Stimulated activated CD4-positive, alpha-beta T cell treated with anti-CD3 and anti-CD28 coated beads, Interleukin-12 subunit alpha, Interleukin-12 subunit beta, amount 100 ng/mL, for 24 hours (primary cell): ENCODE measurements at regions not wholly inside any gene's neighbourhood (a gene's known extent, or its start where the extent isn't known, plus 50 kb on each side); places are given as distances from the start of the nearest gene placed in this dataset.
"Not testable (repeated sequence)": the region's sequence is repeated elsewhere in the genome, so short reads cannot be mapped to it uniquely, and the experiment has no call there.

Source experiments
- DNase-seq, 2 experiments: peaks; one replicate each; pipeline ENCODE4 v3.0.0-alpha.2; 2020; ENCODE audit warnings: low read depth in 2 of 2

DNA sequence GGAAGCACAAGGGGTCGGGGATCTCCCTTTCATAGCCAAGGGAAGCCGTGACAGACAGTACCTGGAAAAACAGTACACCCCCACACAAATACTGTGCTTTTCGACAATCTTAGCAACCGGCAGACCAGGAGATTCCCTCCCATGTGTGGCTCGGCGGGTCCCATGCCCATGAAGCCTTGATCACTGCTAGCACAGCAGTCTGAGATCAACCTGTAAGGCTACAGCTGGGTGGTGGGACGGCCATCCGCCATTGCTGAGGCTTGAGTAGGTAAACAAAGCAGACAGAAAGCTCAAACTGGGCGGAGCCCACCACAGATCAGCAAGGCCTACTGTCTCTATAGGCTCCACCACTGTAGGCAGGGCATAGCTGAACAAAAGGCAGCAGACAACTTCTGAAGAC is 180.2 kb upstream of the SOX6 start:
- DNase-seq: no peak

DNA sequence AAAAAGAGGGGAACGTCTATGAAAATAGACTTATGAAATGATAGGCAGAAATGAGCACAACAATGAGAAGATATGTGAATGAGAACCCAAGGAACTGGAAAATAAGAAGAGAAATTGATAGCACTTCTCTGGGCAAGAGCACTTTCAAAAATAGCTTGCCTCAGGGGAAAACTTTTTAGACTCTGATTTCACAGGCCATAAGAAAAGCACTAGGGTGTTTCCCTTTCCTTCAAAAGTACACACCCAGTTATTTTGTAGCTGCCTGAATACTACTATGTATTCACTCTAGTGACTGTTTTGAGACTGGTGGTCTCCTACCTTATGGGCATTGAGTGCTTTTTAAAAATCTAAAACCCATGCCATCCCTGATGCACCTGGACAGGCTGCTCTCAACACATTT is 172.3 kb upstream of the SOX6 start:
- DNase-seq: no peak

DNA sequence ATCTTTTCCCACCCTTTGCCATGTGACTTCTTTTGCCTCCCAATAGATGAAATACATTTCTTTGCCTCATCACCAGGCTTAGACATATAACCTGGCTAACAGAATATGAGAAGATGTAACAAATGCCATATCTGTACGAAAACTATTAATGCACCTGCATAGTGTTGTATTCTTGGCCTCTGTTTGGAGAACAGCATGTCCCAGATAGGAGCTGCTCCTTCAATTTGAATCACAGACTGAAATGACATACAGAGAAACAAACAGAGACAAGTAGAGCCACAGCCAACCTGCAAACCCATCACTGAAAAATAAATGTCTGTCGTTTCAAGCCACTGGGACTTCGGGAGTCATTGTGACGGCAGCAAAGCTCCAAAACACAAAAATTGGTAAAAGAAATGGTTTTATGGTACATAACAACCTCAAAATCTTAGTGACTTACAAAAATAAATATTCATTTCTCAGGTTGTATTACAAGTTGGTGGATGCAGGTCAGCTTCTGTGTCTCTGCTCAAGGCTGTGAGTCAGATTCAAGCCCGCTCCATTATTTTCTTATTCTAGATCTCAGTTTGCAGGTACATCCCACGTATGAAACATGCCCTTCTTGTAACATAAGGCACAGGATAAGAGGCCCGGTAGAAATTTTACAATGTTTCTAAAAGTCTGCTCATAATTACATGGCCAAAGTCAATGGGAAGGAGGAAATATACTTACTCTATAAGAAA is 171.3 kb upstream of the SOX6 start:
- DNase-seq: no peak

DNA sequence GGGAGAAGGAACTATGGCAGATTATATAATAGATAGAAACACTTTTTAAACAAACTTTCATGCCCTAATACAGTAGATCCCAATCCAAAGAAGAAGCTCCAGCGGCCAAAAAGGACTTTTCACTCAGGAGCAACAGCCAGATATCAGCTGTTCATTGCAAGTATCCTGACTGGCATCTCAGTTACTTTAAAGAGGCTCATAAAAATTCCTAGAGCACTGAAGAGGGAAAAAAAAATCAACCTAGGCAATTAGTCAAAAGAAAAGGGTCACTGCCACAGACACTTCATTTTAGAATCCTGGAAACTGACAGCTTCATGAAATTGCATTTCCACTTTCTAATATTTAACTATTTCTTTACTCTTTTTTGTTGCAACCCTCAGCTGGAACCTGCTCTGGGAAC is 170.6 kb upstream of the SOX6 start:
- no peak for DNase-seq

DNA sequence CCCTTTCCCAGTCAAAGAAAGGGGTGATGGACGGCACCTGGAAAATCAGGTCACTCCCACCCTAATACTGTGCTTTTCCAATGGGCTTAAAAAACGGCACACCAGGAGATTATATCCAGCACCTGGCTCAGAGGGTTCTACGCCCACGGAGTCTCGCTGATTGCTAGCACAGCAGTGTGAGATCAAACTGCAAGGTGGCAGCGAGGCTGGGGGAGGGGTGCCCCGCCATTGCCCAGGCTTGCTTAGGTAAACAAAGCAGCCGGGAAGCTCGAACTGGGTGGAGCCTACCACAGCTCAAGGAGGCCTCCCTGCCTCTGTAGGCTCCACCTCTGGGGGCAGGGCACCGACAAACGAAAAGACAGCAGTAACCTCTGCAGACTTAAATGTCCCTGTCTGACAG is 164.4 kb upstream of the SOX6 start:
- DNase-seq: not testable (repeated sequence)

DNA sequence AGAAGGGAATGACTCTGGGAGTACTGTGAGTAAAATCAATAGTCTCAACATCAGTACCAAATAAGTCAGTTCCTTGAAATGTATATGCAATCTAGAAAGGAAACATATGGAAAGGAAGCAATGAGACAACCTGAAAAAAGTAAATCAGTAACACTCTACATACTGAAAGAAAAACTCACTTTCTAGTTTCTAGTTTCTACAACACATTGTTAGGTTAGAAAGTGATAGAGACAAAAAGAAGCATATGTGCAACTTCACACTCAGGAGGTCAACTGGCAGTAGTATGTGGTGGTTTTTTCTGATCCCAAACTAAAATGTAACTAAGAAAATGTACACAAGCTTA is 156.5 kb upstream of the SOX6 start:
- no peak for DNase-seq

DNA sequence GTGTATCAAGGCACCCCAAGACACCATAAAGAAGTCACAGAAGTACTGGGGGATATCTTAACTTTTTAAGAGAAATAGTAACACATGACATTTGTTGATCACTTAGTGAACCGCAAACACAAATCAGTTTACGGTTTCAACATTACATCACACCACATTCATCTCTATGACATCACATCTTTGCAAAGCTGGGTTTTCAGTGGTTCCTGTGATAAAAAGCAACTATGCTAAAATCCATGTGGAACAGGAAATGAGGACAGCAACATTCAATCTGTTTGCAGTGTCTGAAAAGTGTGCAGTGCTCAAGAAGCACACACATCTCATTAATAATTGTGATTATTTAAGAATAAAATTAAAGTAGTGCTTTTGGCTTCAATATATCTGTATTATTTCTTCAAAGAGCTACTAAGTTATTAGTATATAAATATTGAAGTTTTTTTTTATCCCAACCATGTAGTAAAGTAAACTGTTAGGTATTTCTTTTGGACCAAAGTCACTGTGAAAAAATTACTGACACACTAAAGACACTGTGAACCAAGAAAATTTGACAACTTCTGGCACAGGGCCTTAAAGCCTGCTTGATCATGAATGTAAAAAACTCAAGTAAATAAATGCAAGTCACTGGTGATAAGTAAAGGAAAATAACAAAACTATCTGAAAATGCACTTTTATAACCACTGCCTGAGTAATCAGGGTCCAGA is 156.0 kb upstream of the SOX6 start:
- DNase-seq: no peak

DNA sequence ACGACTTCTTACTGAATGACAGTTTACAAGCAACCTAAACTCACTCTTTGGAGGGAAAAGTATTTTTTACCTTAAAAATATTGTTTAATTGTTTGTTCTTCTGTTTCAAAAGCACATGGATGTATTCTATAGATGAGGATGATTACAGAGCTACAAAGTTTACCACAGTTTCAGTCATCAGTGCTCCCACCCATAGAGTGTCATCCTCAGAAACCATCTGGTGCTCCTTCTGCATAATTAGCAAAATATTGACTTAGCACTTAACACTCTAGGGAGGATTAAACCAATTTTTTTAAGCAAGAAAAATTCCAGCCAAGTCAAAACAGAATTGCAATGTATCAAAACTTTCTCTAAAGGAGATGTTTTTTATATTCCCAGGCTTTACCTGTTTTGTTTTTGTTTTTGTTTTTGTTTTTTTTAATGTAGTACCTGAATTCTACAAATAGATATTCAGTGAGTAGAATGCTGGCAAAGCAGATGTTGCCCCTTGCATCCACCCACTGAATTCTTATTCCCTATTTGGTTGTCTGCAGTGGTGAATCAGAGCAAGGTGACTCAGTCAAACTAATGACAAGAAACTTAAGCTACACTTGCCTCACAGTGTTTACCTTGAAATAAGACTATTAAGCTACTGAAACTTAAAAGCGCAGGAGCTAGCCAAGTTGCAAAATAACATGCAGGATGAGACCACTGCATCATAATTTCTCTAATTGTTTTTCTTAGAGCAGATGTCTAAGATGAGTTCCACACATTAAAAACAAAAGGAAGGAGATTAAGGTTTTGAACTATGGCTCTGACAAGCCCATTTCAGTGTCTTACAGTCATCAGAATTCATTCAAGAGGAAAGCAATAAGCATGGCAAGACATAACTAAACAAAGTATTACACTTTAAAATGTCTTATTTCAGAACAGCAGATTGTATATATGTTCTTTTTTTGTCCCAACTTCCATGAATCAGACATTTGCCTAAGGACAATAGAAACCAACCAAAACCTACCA is 155.1 kb upstream of the SOX6 start:
- DNase-seq: no peak

DNA sequence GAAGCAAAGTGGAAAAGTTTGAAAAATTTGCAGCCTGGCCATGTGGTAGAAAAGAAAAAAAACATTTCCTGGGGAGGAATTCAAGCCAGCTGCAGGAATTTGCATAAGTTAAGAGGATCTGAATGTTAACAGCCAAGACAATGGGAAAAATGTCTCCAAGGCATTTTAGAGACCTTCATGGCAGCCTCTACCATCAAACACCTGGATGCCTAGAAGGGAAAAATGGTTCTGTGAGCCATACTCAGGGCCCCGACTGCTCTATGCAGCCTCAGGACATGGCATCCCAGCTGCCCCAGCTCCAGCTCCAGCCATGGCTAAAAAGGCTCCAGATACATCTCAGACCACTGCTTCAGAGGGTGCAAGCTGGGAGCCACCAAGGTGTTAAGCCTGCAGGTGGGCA is 149.1 kb upstream of the SOX6 start:
- no peak for DNase-seq

DNA sequence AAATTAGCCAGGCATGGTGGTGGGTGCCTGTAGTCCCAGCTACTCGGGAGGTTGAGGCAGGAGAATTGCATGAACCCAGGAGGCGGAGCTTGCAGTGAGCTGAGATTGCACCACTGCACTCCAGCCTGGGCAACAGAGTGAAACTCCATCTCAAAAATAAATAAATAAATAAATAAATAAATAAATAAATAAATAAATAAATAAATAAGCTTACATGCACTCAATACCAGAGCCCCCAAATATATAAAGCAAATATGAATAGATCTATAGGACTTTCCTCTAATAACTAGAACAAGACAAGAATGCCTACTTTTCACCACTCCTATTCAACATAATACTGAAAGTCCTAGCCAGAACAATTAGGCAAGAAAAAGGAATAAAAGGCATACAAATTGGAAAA is 147.5 kb upstream of the SOX6 start:
- DNase-seq: not testable (repeated sequence)

DNA sequence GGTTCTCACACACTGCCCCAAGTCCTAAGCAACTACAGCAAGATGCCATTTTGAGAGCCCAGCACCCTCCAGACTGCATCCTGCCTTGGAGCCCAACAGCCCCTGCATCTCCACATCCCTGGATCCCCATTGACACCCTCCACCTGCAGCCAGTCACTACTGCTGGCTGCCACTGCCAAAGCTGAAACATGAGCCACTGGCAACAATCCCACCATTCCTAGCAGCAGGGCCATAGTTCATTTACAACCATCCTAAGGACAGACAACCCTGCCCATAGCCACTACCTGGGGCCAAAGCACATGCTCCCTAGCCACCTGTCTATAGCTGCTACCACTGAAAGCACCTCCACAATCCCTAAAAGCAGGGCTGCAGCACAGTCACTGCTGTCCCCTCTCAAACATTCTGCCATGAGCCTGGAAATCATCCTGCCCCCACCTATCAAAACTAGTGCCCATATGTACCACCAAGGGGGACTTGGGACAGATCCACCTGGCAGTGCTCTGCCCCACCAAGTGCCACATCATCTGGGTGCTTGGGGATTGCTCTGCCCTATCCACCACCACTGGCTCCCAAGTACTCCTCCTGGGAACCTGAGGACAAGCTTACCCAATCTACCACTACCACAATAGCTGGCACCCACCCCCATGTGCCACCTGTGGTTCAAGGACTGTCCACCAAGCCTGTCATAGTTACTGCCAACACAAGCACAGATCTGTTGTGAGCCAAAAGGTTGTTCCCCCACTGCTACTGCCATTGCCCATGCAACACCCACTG is 138.8 kb upstream of the SOX6 start:
- no peak for DNase-seq

DNA sequence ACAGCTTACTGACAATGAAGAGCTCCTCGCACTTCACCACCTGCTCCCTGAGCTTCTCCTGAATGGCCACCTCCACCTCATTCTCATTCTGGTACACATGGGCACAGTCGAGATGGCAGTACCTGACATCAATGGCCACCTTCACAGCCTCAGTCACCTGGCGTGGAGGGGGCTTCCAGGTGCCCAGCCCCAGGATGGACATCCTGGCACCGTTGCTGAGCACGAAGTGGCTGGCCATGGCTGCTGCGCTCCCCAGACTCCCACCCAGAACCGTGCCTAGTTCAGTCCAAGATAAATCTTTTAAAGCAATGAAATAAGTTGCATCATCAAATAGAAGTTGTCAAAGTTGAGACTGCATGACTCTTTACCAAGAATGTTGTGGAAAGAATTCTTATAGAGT is 128.1 kb upstream of the SOX6 start:
- DNase-seq: no peak

DNA sequence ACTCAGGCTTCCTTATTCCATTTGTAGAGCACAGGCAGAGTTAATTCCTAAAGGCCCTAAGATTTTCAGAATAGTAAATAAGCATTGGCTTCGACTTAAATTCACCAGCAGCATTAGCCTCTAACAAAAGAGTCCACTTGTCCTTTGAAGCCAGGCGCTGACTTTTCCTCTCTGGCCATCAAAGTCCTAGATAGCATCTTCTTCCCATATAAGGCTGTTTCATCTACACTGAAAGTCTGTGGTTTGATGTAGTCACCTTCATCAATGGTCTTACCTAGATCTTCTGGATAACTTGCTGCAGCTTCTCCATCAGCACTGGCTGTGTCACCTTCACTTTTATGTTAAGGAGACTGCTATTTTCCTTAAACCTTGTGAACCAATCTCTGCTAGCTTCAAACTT is 118.3 kb upstream of the SOX6 start:
- DNase-seq: no peak

DNA sequence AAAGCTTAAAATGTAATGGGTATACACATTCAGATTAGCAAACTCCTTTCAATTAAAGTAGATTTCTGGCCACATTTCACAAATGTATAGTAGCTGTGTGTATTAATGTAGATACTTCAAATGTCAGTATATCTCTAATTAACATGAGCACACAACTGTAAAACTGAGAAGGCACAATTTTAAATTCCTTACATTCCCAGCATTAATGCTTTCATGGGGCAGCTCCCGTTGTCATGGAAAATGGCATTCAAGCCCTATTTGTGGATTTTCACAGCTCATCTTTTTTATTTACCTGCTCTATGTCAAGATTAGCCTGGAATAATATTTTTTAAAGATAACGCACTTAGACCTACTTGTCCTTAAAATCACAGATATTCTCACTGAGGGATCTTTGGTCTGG is 113.6 kb upstream of the SOX6 start:
- DNase-seq: no peak

DNA sequence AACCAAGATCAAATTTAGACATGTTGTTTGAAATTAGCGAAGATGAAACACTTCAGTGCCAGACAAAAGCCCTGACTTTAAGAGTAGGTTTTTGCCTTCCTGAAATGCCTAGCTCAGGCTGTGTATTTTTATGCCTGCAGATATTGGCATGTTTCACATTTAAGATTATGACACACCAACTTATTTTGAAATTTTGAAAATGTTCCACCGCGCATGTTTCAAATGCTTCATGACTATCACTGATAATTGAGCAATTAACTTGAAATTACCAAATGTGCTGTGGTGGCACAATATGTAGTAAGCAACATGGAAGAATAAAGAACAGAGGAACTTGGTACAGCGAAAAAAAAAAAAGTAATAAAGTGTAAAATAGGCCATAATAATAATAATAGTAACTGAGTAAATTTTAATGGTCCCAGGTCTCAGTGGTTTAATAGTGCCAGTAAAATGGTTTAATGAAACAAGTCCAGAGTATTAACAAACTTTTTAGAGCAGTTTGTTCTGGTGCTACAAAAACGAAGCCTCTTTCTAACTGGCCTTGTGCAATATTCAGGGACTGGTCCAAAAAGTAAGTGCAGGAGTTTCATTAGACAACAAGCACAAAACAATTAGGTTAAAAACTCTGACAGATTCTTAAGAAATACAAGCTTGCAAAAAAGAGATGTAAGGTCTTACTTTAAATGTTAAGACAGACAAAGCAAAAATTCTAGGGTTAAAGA is 112.5 kb upstream of the SOX6 start:
- DNase-seq: no peak

DNA sequence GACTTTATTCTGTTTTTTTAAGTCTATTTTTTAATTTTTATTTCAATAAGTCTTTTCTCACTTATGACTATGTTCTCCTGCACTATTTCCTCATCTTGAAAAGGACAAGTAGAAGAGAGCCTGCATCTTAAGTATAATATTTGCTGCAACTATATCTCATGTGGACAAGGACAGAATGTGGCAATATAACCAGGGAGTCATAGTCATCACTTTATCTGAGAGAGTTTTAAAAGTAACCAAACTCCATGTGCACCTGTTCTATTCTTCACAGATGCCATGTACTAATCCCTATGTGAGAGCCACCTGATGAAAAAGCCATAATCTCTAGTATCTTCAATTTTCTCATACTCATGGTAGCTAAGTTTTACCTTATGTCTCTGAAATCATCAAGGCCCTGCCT is 104.2 kb upstream of the SOX6 start:
- no peak for DNase-seq

DNA sequence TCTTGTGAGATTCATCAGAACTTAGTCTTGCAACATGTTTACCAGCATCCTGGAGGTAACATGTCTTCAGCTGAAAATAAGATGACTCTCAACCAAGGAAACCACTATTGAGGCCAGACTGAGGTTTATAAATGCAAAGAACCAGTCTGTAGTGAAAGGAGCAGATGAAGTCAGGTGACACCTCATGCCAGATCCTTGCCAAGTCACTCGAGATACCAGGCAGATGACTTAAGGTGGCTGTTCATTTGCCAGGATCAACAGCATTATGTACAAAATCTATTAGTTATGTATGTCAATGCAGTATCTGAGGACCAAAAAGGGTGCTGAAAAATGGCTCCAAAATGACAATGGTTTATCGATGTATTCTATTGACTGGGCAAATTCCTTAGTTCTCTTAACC is 100.0 kb upstream of the SOX6 start:
- DNase-seq: no peak

DNA sequence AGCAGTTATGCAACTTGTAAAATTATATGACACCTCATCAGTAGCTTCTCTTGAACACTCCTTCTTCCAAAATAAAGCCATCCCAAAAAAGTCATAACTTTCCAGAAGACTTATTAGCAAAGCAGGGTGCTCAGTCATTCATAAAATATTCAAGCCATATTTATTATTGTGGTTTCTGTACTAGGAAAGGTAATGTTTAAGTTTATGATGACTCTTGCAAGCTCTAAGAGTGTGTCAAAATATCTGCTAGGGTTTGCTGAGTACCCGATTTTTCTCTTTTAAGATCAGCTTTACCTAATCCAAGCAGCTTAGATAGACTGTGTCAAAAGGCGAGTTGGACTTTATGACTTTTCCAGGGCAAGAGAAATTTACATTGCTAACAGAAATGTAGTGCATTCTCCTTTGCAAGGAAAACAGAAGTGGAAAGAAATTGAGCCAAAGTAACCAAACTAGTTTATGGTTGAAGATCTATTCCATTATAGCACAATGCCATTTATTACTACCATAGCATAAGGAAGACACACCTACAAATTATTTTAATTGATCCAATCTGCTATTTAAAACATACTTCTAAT is 98.0 kb upstream of the SOX6 start:
- DNase-seq: no peak

DNA sequence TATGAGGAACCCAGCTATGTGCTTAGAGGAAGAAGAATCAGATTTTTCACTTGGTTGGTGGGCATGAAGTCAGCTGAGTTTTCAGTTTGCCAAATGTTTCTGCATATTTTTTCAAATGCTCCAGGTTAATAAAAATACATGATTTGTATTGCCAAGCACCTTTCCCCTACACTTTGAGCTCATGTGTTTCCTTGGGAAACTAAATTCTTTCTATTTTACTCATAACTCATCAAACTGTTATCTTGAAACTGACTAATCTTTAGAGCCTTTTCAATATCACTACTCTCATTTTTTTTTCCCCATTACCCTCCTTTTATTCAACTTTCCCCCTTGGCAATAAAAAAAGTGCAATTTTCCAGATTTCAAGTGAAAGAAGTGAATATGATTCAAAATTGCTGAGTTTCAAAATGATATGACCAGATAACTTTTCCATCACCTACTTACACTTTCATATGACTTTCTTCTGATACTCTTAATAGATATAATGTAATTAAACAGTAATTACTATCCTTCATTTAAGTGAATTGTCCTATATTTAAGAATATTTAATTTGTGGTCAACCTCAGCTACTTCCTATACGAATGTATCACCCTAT is 91.9 kb upstream of the SOX6 start:
- DNase-seq: no peak

DNA sequence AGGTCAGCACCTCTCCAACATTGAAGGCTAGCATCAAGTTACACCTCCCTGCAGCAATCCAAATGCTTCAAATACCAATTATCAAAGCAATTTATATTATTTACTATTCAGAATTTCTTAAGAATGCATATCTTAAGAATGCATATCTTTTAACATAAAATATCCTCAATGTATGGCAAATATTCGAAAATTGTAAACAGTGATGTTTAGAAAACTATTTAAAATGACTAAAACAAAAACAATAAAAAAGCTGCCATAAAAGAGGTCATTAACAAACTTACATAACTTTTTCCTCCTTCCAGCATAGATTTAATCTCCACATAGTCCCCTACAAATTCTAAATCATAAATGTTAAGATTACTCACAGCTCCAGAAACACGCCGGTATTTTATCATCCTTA is 85.1 kb upstream of the SOX6 start:
- DNase-seq: no peak
